ENCODE measurements at regions not wholly inside any gene's neighbourhood (a gene's known extent, or its start where the extent isn't known, plus 50 kb on each side); places are given as distances from the start of the nearest gene placed in this dataset.

DNA sequence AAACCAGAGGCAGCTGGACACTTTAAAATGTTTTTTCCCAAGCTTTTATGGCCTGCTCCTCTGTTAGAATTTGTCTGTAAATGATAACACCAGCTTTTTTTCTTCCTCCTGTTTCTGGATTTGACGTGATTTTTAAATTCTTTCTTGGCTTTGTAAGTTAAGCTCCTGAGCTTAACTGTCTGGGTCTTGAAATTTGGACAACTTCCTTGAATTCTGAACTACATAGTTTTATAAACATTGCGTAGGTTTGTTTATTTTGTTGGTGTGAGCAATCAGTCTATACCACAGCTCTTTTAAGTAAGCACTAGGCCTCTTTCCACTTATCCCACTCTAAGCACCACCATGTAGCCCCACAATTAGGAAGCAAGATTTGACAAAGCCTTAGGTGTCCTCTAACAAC lies 144.4 kb upstream of the GUCY1A1 start:
- TF ChIP-seq, protein P1, sequence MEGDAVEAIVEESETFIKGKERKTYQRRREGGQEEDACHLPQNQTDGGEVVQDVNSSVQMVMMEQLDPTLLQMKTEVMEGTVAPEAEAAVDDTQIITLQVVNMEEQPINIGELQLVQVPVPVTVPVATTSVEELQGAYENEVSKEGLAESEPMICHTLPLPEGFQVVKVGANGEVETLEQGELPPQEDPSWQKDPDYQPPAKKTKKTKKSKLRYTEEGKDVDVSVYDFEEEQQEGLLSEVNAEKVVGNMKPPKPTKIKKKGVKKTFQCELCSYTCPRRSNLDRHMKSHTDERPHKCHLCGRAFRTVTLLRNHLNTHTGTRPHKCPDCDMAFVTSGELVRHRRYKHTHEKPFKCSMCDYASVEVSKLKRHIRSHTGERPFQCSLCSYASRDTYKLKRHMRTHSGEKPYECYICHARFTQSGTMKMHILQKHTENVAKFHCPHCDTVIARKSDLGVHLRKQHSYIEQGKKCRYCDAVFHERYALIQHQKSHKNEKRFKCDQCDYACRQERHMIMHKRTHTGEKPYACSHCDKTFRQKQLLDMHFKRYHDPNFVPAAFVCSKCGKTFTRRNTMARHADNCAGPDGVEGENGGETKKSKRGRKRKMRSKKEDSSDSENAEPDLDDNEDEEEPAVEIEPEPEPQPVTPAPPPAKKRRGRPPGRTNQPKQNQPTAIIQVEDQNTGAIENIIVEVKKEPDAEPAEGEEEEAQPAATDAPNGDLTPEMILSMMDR (IDR thresholded peaks at IDR 0.05) = no peak
- TF ChIP-seq POLR2A (IDR thresholded peaks at IDR 0.05) = no peak

Measured in uterus (tissue), 2 donors.